NCI-H82 (cell line): ENCODE measurements at regions not wholly inside any gene's neighbourhood (a gene's known extent, or its start where the extent isn't known, plus 50 kb on each side); places are given as distances from the start of the nearest gene placed in this dataset.
A peak's percentile ranks its signal among the peaks of the same experiment; 100 is the strongest.

Source experiments
- DNase-seq: peaks from one replicate; lab custom pipeline; 2025; lab: John Stamatoyannopoulos, UW

GRCh38 chr17:10968007-10968406 lies 130.1 kb upstream of the PIRT start:
- no peak for DNase-seq

GRCh38 chr17:10956821-10957220 lies 118.9 kb upstream of the PIRT start:
- no peak for DNase-seq

GRCh38 chr17:10944819-10945218 lies 106.9 kb upstream of the PIRT start:
- no peak for DNase-seq

GRCh38 chr17:10936931-10937330 lies 99.0 kb upstream of the PIRT start:
- DNase-seq, result no peak

GRCh38 chr17:10932938-10933337 lies 95.1 kb upstream of the PIRT start:
- DNase-seq, result no peak

- peak; percentile 84 for DNase-seq
Observed at GRCh38 chr17:10931133-10931532, 93.2 kb upstream of the PIRT start.

- DNase-seq, result no peak
Observed at GRCh38 chr17:10927712-10928111, 89.8 kb upstream of the PIRT start.

- peak; percentile 69 for DNase-seq
Observed at GRCh38 chr17:10920558-10921108, 82.7 kb upstream of the PIRT start.

GRCh38 chr17:10907370-10907769 lies 69.5 kb upstream of the PIRT start:
- DNase-seq, result peak; percentile 50

- DNase-seq, result no peak
Observed at GRCh38 chr17:10899281-10899680, 61.4 kb upstream of the PIRT start.

- DNase-seq, result no peak
Observed at GRCh38 chr17:10894220-10894619, 56.3 kb upstream of the PIRT start.

- DNase-seq, result no peak
Observed at GRCh38 chr17:10888858-10889257, 51.0 kb upstream of the PIRT start.
